HepG2 (cell line): ENCODE measurements at regions not wholly inside any gene's neighbourhood (a gene's known extent, or its start where the extent isn't known, plus 50 kb on each side); places are given as distances from the start of the nearest gene placed in this dataset.

Experiments
- BCL3 ChIP-seq: sonication (generic); formaldehyde crosslinking; IDR thresholded peaks from 2 replicates; pipeline ENCODE4 v1.5.1; 2020; ENCODE audit warnings: mild to moderate bottlenecking, missing genetic modification reagents, moderate library complexity
- DMTF1 ChIP-seq: sonication (generic); formaldehyde crosslinking; IDR thresholded peaks from 2 replicates; pipeline ENCODE4 v1.4.0; 2020; ENCODE audit warnings: mild to moderate bottlenecking, missing genetic modification reagents
- DPF2 ChIP-seq: sonication (generic); formaldehyde crosslinking; IDR thresholded peaks from 2 replicates; pipeline ENCODE4 v1.4.0; 2020; ENCODE audit warnings: mild to moderate bottlenecking, low read depth, missing genetic modification reagents, borderline replicate concordance
- GATAD2A ChIP-seq: IDR thresholded peaks from 2 replicates; pipeline ENCODE4 v1.6.1; 2016
- GTF2F1 ChIP-seq: fragments of 150-350 bp; IDR thresholded peaks from 2 replicates; pipeline ENCODE4 v1.6.1; 2014; ENCODE audit warnings: low read length
- IRF1 ChIP-seq: sonication (generic); formaldehyde crosslinking; IDR thresholded peaks from 2 replicates; pipeline ENCODE4 v1.4.0; 2020; ENCODE audit warnings: low read depth, mild to moderate bottlenecking, missing genetic modification reagents
- IRF9 ChIP-seq: sonication (generic); formaldehyde crosslinking; IDR thresholded peaks from 2 replicates; pipeline ENCODE4 v1.8.0; 2022; ENCODE audit warnings: missing genetic modification reagents, mild to moderate bottlenecking, borderline replicate concordance
- NFE2 ChIP-seq: sonication (generic); formaldehyde crosslinking; IDR thresholded peaks from 2 replicates; pipeline ENCODE4 v1.4.0; 2020; ENCODE audit warnings: missing genetic modification reagents
- NFYC ChIP-seq: IDR thresholded peaks from 2 replicates; pipeline ENCODE4 v1.6.1; 2016; ENCODE audit warnings: missing genetic modification reagents, missing compliant biosample characterization
- SIX4 ChIP-seq: sonication (generic); formaldehyde crosslinking; IDR thresholded peaks from 2 replicates; pipeline ENCODE4 v1.4.0; 2020; ENCODE audit warnings: missing genetic modification reagents
- TBX3 ChIP-seq: fragments of 450-650 bp; IDR thresholded peaks from 2 replicates; pipeline ENCODE4 v1.6.1; 2017; ENCODE audit warnings: antibody characterized with exemption, mild to moderate bottlenecking, inconsistent platforms, borderline replicate concordance
- TERF1 ChIP-seq: sonication (generic); formaldehyde crosslinking; IDR thresholded peaks from 2 replicates; pipeline ENCODE4 v1.8.0; 2022; ENCODE audit warnings: mild to moderate bottlenecking, missing genetic modification reagents, moderate library complexity
- U2AF2 ChIP-seq: fragments of 200-400 bp; formaldehyde crosslinking; IDR thresholded peaks from 2 replicates; pipeline ENCODE4 v1.6.1; 2017; ENCODE audit warnings: low read depth, mild to moderate bottlenecking, low read length
- ZFP37 ChIP-seq: sonication (generic); formaldehyde crosslinking; IDR thresholded peaks from 2 replicates; pipeline ENCODE4 v1.4.0; 2020; ENCODE audit warnings: missing genetic modification reagents, borderline replicate concordance
- ZNF274 ChIP-seq: sonication (generic); formaldehyde crosslinking; IDR thresholded peaks from 2 replicates; pipeline ENCODE4 v1.5.1; 2020; ENCODE audit warnings: mild to moderate bottlenecking, missing genetic modification reagents
- ZNF609 ChIP-seq: sonication (generic); formaldehyde crosslinking; IDR thresholded peaks from 2 replicates; pipeline ENCODE4 v1.4.0; 2020; ENCODE audit warnings: mild to moderate bottlenecking, missing genetic modification reagents, borderline replicate concordance
- ZNF672 ChIP-seq: sonication (generic); formaldehyde crosslinking; IDR thresholded peaks from 2 replicates; pipeline ENCODE4 v1.8.1; 2022; ENCODE audit warnings: missing genetic modification reagents
- ZNF674 ChIP-seq: sonication (generic); formaldehyde crosslinking; IDR thresholded peaks from 2 replicates; pipeline ENCODE4 v1.5.0; 2020; ENCODE audit warnings: low read depth, mild to moderate bottlenecking, missing genetic modification reagents

GRCh38 chr14:29028973-29029582, 262.5 kb downstream of the FOXG1 start (continued):
- no peak for TF ChIP-seq DMTF1
- TF ChIP-seq DPF2 (CRISPR knock-in tag), result peak; percentile 93
- no peak; the same call in 1 of the 2 replicates for TF ChIP-seq BCL3 (CRISPR knock-in tag)
- no peak for TF ChIP-seq ZNF672 (CRISPR knock-in tag)
- peak; percentile 91 for TF ChIP-seq SIX4 (CRISPR knock-in tag)
- no peak for TF ChIP-seq ZNF674
- no peak for TF ChIP-seq GTF2F1
- TF ChIP-seq GATAD2A (CRISPR knock-in tag), result peak; percentile 97
- 0 out of 2 replicates have a peak, but pooled peaks have one; percentile 69 for TF ChIP-seq U2AF2
- TF ChIP-seq ZNF274, result no peak
- no peak for TF ChIP-seq IRF1 (CRISPR knock-in tag)
- TF ChIP-seq IRF9 (CRISPR knock-in tag), result peak; percentile 91; the same call in 1 of the 2 replicates
- no peak; the same call in 1 of the 2 replicates for TF ChIP-seq NFE2
- TF ChIP-seq NFYC (CRISPR knock-in tag), result no peak; the same call in 1 of the 2 replicates
- TF ChIP-seq TERF1 (CRISPR knock-in tag), result no peak
- 0 out of 2 replicates have a peak, but pooled peaks have one; percentile 37 for TF ChIP-seq TBX3
- TF ChIP-seq ZNF609 (CRISPR knock-in tag), result peak; percentile 80; the same call in 1 of the 2 replicates
- TF ChIP-seq ZFP37, result no peak
